Hepatocyte (in vitro differentiated cells): ENCODE measurements at regions not wholly inside any gene's neighbourhood (a gene's known extent, or its start where the extent isn't known, plus 50 kb on each side); places are given as distances from the start of the nearest gene placed in this dataset. TPM values are rescaled to one million over a fixed set of nuclear protein-coding genes. Genes with fewer than 3 reads are reported as not detected.
A peak's percentile ranks its signal among the peaks of the same experiment; 100 is the strongest.

Experiments
- DNase-seq: peaks from one replicate; pipeline ENCODE4 v3.0.0-alpha.2; 2016; ENCODE audit warnings: low spot score
- H2AFZ ChIP-seq: fragments of 200-600 bp; sonication (generic); 2 replicates; pipeline ENCODE4 v1.6.0; 2016; ENCODE audit warnings: antibody characterized with exemption, mild to moderate bottlenecking
- H3K27ac ChIP-seq: fragments of 200-600 bp; sonication (generic); 2 replicates; pipeline ENCODE4 v1.5.1; 2016; ENCODE audit warnings: mild to moderate bottlenecking
- H3K27me3 ChIP-seq: fragments of 200-600 bp; sonication (generic); 2 replicates; pipeline ENCODE4 v1.6.1; 2016
- H3K36me3 ChIP-seq: fragments of 200-600 bp; sonication (generic); replicated peaks from 2 replicates; pipeline ENCODE4 v1.5.1; 2016; ENCODE audit warnings: low read depth; ENCODE audit not compliant: insufficient read depth
- H3K4me1 ChIP-seq: fragments of 200-600 bp; sonication (generic); 2 replicates; pipeline ENCODE4 v1.5.1; 2016; ENCODE audit warnings: mild to moderate bottlenecking, moderate library complexity; ENCODE audit not compliant: insufficient read depth
- H3K4me2 ChIP-seq: fragments of 200-600 bp; sonication (generic); 2 replicates; pipeline ENCODE4 v1.6.0; 2016
- H3K4me3 ChIP-seq: fragments of 200-600 bp; sonication (generic); 2 replicates; pipeline ENCODE4 v1.5.1; 2016; ENCODE audit warnings: mild to moderate bottlenecking
- H3K79me2 ChIP-seq: fragments of 200-600 bp; sonication (generic); 2 replicates; pipeline ENCODE4 v1.6.0; 2017; ENCODE audit warnings: mild to moderate bottlenecking
- H3K9me2 ChIP-seq: fragments of 200-600 bp; sonication (generic); replicated peaks from 2 replicates; pipeline ENCODE4 v1.6.0; 2017; ENCODE audit warnings: mild to moderate bottlenecking; ENCODE audit not compliant: insufficient read depth
- H3K9me3 ChIP-seq: fragments of 200-600 bp; sonication (generic); 2 replicates; pipeline ENCODE4 v1.5.1; 2016; ENCODE audit warnings: low read depth, mild to moderate bottlenecking
- H4K20me1 ChIP-seq: fragments of 200-600 bp; sonication (generic); 2 replicates; pipeline ENCODE4 v1.6.0; 2016; ENCODE audit warnings: mild to moderate bottlenecking; ENCODE audit not compliant: insufficient read depth, poor library complexity, severe bottlenecking
- CTCF ChIP-seq: fragments of 200-600 bp; sonication (generic); IDR thresholded peaks from 2 replicates; pipeline ENCODE4 v1.5.1; 2016; ENCODE audit warnings: antibody characterized with exemption, mild to moderate bottlenecking; ENCODE audit not compliant: poor library complexity
- EZH2 ChIP-seq: fragments of 200-600 bp; sonication (generic); IDR thresholded peaks from 2 replicates; pipeline ENCODE4 v1.6.1; 2016; ENCODE audit warnings: antibody characterized with exemption, mild to moderate bottlenecking, borderline replicate concordance
- EZH2phosphoT487 ChIP-seq: fragments of 200-600 bp; sonication (generic); IDR thresholded peaks from one replicate; pipeline ENCODE4 v1.6.1; 2018; ENCODE audit warnings: antibody characterized with exemption, mild to moderate bottlenecking, low read depth, moderate library complexity; ENCODE audit not compliant: unreplicated experiment, severe bottlenecking
- WGBS: methylation state at CpG from one replicate; pipeline ENCODE4 v1.1.6; 2016; ENCODE audit warnings: low lambda C conversion rate; ENCODE audit errors: missing lambda C conversion rate; 5-methylcytosine and 5-hydroxymethylcytosine counted together
- small RNA-seq: library from RNA; depleted of rRNA; stranded (forward); fragments of <200 nt; gene quantifications from one replicate; pipeline ENCODE3, GENCODE V24; 2014

GRCh38 chr4:72631296-72631695 lies 62.3 kb upstream of the ADAMTS3 start:
- Histone ChIP-seq H3K9me3 (no peaks in the 10 kb centered on the region), H3K9me2 (no peaks in the 10 kb centered on the region), H2AFZ (no peak overlapping the region), H3K36me3 (no peaks in the 10 kb centered on the region), H4K20me1 (no peaks in the 10 kb centered on the region), H3K4me3 (no peak overlapping the region), H3K79me2 (no peaks in the 10 kb centered on the region), H3K4me1 (no peaks in the 10 kb centered on the region), H3K4me2 (no peak overlapping the region), H3K27me3 (no peaks in the 10 kb centered on the region), H3K27ac (no peak overlapping the region)
- WGBS: 76% methylated on average over 1 of the region's 1 CpG
- TF ChIP-seq EZH2: no peak
- TF ChIP-seq CTCF: no peak
- no peak for TF ChIP-seq EZH2phosphoT487
- DNase-seq: peak; percentile 32

DNA sequence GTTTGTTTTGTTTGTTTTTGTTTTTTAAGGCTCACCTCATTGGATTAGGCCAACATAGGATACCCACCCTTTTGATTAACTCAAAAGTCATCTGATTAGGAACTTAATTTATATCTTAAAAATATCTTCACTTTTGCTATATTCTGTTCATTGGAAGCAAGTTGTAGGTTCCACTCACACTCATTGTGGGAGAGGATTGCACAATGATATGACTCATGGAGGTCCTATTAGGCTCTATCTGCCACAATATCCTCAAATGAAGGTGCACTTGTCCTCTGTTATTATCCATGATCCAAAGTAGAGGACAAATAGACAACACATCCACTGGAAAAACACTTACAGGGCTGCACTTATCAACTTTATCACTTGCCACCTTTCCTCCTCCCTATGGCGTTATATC lies 60.5 kb upstream of the ADAMTS3 start:
- Histone ChIP-seq H3K4me2 (no peak overlapping the region), H3K9me2 (no peaks in the 10 kb centered on the region), H3K27me3 (no peaks in the 10 kb centered on the region), H2AFZ (no peak overlapping the region), H3K9me3 (no peaks in the 10 kb centered on the region), H3K4me1 (no peaks in the 10 kb centered on the region), H3K27ac (no peak overlapping the region), H4K20me1 (no peaks in the 10 kb centered on the region), H3K36me3 (no peaks in the 10 kb centered on the region), H3K79me2 (no peaks in the 10 kb centered on the region), H3K4me3 (no peak overlapping the region)
- DNase-seq: no peak
- TF ChIP-seq EZH2phosphoT487 (no peak), CTCF (no peak), EZH2 (no peak)
- 97% methylated on average over 1 of the region's 1 CpG for WGBS

DNA sequence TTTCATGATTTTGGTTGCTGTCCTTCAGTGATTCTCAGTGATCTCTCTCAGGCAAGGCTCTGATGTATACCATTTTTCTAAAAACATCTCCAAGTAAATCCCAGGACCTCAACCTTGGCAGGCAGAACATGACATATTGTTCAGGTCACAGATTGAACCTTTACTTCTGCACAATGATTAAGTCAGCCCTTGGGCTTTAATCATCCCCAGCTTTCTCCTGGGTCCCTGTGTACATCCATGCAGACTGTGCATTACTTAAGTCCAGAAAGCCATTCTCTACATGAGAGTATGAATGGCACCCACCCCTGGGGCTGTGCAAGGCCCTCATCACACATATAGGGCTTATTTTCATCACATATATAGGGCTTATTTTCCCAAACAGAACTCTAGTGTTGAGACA lies 58.7 kb upstream of the ADAMTS3 start:
- Histone ChIP-seq H4K20me1 (no peaks in the 10 kb centered on the region), H3K4me2 (no peak overlapping the region), H3K36me3 (no peaks in the 10 kb centered on the region), H2AFZ (no peak overlapping the region), H3K4me3 (no peak overlapping the region), H3K4me1 (no peaks in the 10 kb centered on the region), H3K9me3 (no peaks in the 10 kb centered on the region), H3K27ac (no peak overlapping the region), H3K79me2 (no peaks in the 10 kb centered on the region), H3K9me2 (no peaks in the 10 kb centered on the region), H3K27me3 (no peaks in the 10 kb centered on the region)
- TF ChIP-seq CTCF (no peak), EZH2 (no peak), EZH2phosphoT487 (no peak)
- DNase-seq: no peak

Small RNA genes lying in the stretch of these regions (small RNA-seq; reads per million reads assigned to genes)
- gene RNU4ATAC9P: not detected
